ENCODE measurements at regions not wholly inside any gene's neighbourhood (a gene's known extent, or its start where the extent isn't known, plus 50 kb on each side); places are given as distances from the start of the nearest gene placed in this dataset.

GRCh38 chr19:27767234-27767633 is 1445.7 kb downstream of the UQCRFS1 start:
- H3K4me1 Mint-ChIP-seq: no peaks in the 10 kb centered on the region
- DNase-seq: no peak
- H3K9me3 Mint-ChIP-seq: peaks cover 74 to 98% (median 83%) of the 10 kb centered on the region in 6 donors

GRCh38 chr19:27765912-27766725 is 1446.8 kb downstream of the UQCRFS1 start:
- Mint-ChIP-seq H3K27me3 (ENCODE audit: low read depth in 3 of 3) (peaks cover 0 to 3% (median 3%) of the 10 kb centered on the region in 3 donors), H3K27ac (no peak overlapping the region), H3K9me3 (peaks cover 65 to 96% (median 79%) of the 10 kb centered on the region in 6 donors), H3K36me3 (no peaks in the 10 kb centered on the region), H3K4me3 (no peak overlapping the region), H3K4me1 (no peaks in the 10 kb centered on the region)
- DNase-seq: no peak

More at GRCh38 chr19:27767234-27767633, 1445.7 kb downstream of the UQCRFS1 start:
- Mint-ChIP-seq H3K27me3 (ENCODE audit: low read depth in 3 of 3) (peaks cover 0 to 3% (median 3%) of the 10 kb centered on the region in 3 donors), H3K27ac (no peak overlapping the region), H3K36me3 (peaks cover 0 to 8% (median 3%) of the 10 kb centered on the region in 3 donors), H3K4me3 (no peak overlapping the region)

- H3K27me3 Mint-ChIP-seq (ENCODE audit: low read depth in 3 of 3): peaks cover 3 to 4% (median 3%) of the 10 kb centered on the region in 3 donors
- no peak for DNase-seq
- peaks cover 0 to 6% (median 0%) of the 10 kb centered on the region in 3 donors for H3K36me3 Mint-ChIP-seq
- H3K4me3 Mint-ChIP-seq: no peak overlapping the region
- H3K9me3 Mint-ChIP-seq: peaks cover 63 to 96% (median 78%) of the 10 kb centered on the region in 6 donors
- no peak overlapping the region for H3K27ac Mint-ChIP-seq
- no peaks in the 10 kb centered on the region for H3K4me1 Mint-ChIP-seq
Measured at GRCh38 chr19:27765397-27765796, 1447.6 kb downstream of the UQCRFS1 start.

GRCh38 chr19:27764186-27764804 is 1448.7 kb downstream of the UQCRFS1 start:
- H3K9me3 Mint-ChIP-seq: peaks cover 53 to 95% (median 75%) of the 10 kb centered on the region in 6 donors
- peaks cover 0 to 6% (median 0%) of the 10 kb centered on the region in 3 donors for H3K36me3 Mint-ChIP-seq
- no peak for DNase-seq
- H3K27ac Mint-ChIP-seq: no peak overlapping the region
- H3K4me1 Mint-ChIP-seq: no peaks in the 10 kb centered on the region
- peaks cover 3 to 4% (median 3%) of the 10 kb centered on the region in 3 donors for H3K27me3 Mint-ChIP-seq (ENCODE audit: low read depth in 3 of 3)
- no peak overlapping the region for H3K4me3 Mint-ChIP-seq

GRCh38 chr19:27762933-27763332 is 1450.0 kb downstream of the UQCRFS1 start:
- Mint-ChIP-seq H3K4me1 (no peaks in the 10 kb centered on the region), H3K36me3 (peaks cover 0 to 6% (median 0%) of the 10 kb centered on the region in 3 donors), H3K27me3 (ENCODE audit: low read depth in 3 of 3) (peaks cover 3 to 4% (median 4%) of the 10 kb centered on the region in 3 donors), H3K27ac (no peak overlapping the region), H3K9me3 (peaks cover 44 to 94% (median 68%) of the 10 kb centered on the region in 6 donors), H3K4me3 (no peak overlapping the region)
- no peak for DNase-seq

- no peak for DNase-seq
- no peak overlapping the region for H3K4me3 Mint-ChIP-seq
- no peak overlapping the region for H3K27ac Mint-ChIP-seq
- peaks cover 1 to 4% (median 4%) of the 10 kb centered on the region in 3 donors for H3K27me3 Mint-ChIP-seq (ENCODE audit: low read depth in 3 of 3)
- peaks cover 18 to 76% (median 47%) of the 10 kb centered on the region in 6 donors for H3K9me3 Mint-ChIP-seq
- no peaks in the 10 kb centered on the region for H3K4me1 Mint-ChIP-seq
- peaks cover 0 to 6% (median 0%) of the 10 kb centered on the region in 3 donors for H3K36me3 Mint-ChIP-seq
Measured at GRCh38 chr19:27759896-27760295, 1453.1 kb downstream of the UQCRFS1 start.

- peaks cover 14 to 78% (median 41%) of the 10 kb centered on the region in 6 donors for H3K9me3 Mint-ChIP-seq
- H3K36me3 Mint-ChIP-seq: peaks cover 0 to 6% (median 0%) of the 10 kb centered on the region in 3 donors
- H3K4me3 Mint-ChIP-seq: no peak overlapping the region
- no peaks in the 10 kb centered on the region for H3K4me1 Mint-ChIP-seq
- H3K27ac Mint-ChIP-seq: no peak overlapping the region
- DNase-seq: no peak
- H3K27me3 Mint-ChIP-seq (ENCODE audit: low read depth in 3 of 3): peaks cover 1 to 4% (median 4%) of the 10 kb centered on the region in 3 donors
Measured at GRCh38 chr19:27758626-27759505, 1454.1 kb downstream of the UQCRFS1 start.

GRCh38 chr19:27754700-27755099 is 1458.3 kb downstream of the UQCRFS1 start:
- Mint-ChIP-seq H3K9me3 (peaks cover 4 to 55% (median 13%) of the 10 kb centered on the region in 6 donors), H3K4me3 (no peak overlapping the region), H3K27me3 (ENCODE audit: low read depth in 3 of 3) (peaks cover 0 to 2% (median 1%) of the 10 kb centered on the region in 3 donors), H3K36me3 (peaks cover 0 to 6% (median 5%) of the 10 kb centered on the region in 3 donors), H3K4me1 (no peaks in the 10 kb centered on the region), H3K27ac (no peak overlapping the region)
- DNase-seq: no peak

GRCh38 chr19:27753622-27754021 is 1459.3 kb downstream of the UQCRFS1 start:
- Mint-ChIP-seq H3K4me3 (no peak overlapping the region), H3K27me3 (ENCODE audit: low read depth in 3 of 3) (peaks cover 0 to 2% (median 1%) of the 10 kb centered on the region in 3 donors), H3K9me3 (peaks cover 2 to 50% (median 9%) of the 10 kb centered on the region in 6 donors), H3K27ac (no peak overlapping the region), H3K36me3 (peaks cover 0 to 6% (median 5%) of the 10 kb centered on the region in 3 donors), H3K4me1 (no peaks in the 10 kb centered on the region)
- no peak for DNase-seq

GRCh38 chr19:27752530-27753184 is 1460.3 kb downstream of the UQCRFS1 start:
- H3K4me3 Mint-ChIP-seq: no peak overlapping the region
- no peaks in the 10 kb centered on the region for H3K4me1 Mint-ChIP-seq
- no peak overlapping the region for H3K27ac Mint-ChIP-seq
- no peak for DNase-seq
- H3K27me3 Mint-ChIP-seq (ENCODE audit: low read depth in 3 of 3): peaks cover 0 to 2% (median 0%) of the 10 kb centered on the region in 3 donors
- H3K36me3 Mint-ChIP-seq: peaks cover 0 to 6% (median 5%) of the 10 kb centered on the region in 3 donors
- peaks cover 0 to 46% (median 5%) of the 10 kb centered on the region in 6 donors for H3K9me3 Mint-ChIP-seq

GRCh38 chr19:27751044-27751391 is 1461.9 kb downstream of the UQCRFS1 start:
- no peak for DNase-seq
- H3K4me3 Mint-ChIP-seq: no peak overlapping the region
- H3K27ac Mint-ChIP-seq: no peak overlapping the region
- peaks cover 2 to 44% (median 6%) of the 10 kb centered on the region in 6 donors for H3K9me3 Mint-ChIP-seq
- peaks cover 0 to 2% (median 0%) of the 10 kb centered on the region in 3 donors for H3K27me3 Mint-ChIP-seq (ENCODE audit: low read depth in 3 of 3)
- peaks cover 0 to 2% of the 10 kb centered on the region in 2 donors for H3K4me1 Mint-ChIP-seq
- H3K36me3 Mint-ChIP-seq: peaks cover 0 to 6% (median 5%) of the 10 kb centered on the region in 3 donors

- no peak overlapping the region for H3K27ac Mint-ChIP-seq
- peaks cover 0 to 2% (median 0%) of the 10 kb centered on the region in 3 donors for H3K27me3 Mint-ChIP-seq (ENCODE audit: low read depth in 3 of 3)
- H3K9me3 Mint-ChIP-seq: peaks cover 5 to 45% (median 7%) of the 10 kb centered on the region in 6 donors
- H3K4me3 Mint-ChIP-seq: no peak overlapping the region
- peaks cover 0 to 2% of the 10 kb centered on the region in 2 donors for H3K4me1 Mint-ChIP-seq
- DNase-seq: no peak
- peaks cover 0 to 6% (median 5%) of the 10 kb centered on the region in 3 donors for H3K36me3 Mint-ChIP-seq
Measured at GRCh38 chr19:27750391-27751043, 1462.4 kb downstream of the UQCRFS1 start.

All from immature natural killer cell (primary cell).